OCI-LY1 (cell line): ENCODE measurements at regions not wholly inside any gene's neighbourhood (a gene's known extent, or its start where the extent isn't known, plus 50 kb on each side); places are given as distances from the start of the nearest gene placed in this dataset.

Source experiments
- H2AFZ ChIP-seq: fragments of 200-600 bp; sonication (generic), shearing (Covaris generic); 2 replicates; pipeline ENCODE4 v1.6.0; 2014; ENCODE audit warnings: antibody characterized with exemption, mild to moderate bottlenecking, low read length
- H3F3A ChIP-seq: fragments of 200-600 bp; sonication (generic), shearing (Covaris generic); 2 replicates; pipeline ENCODE4 v1.6.0; 2014; ENCODE audit warnings: mild to moderate bottlenecking, antibody characterized with exemption, low read length, moderate library complexity; ENCODE audit not compliant: insufficient read depth
- H3K27ac ChIP-seq: fragments of 200-600 bp; sonication (generic); 2 replicates; pipeline ENCODE4 v1.5.1; 2014; ENCODE audit warnings: low read length, mixed run types, mild to moderate bottlenecking, low read depth; ENCODE audit not compliant: poor library complexity, severe bottlenecking
- H3K27me3 ChIP-seq: fragments of 200-600 bp; sonication (generic); 2 replicates; pipeline ENCODE4 v1.6.0; 2014; ENCODE audit warnings: antibody characterized with exemption, mild to moderate bottlenecking, low read length, moderate library complexity; ENCODE audit not compliant: insufficient read depth
- H3K36me3 ChIP-seq: fragments of 200-600 bp; sonication (generic); 2 replicates; pipeline ENCODE4 v1.6.1; 2014; ENCODE audit warnings: mild to moderate bottlenecking, antibody characterized with exemption, low read length, moderate library complexity, mixed read lengths; ENCODE audit not compliant: insufficient read depth
- H3K4me1 ChIP-seq: fragments of 200-600 bp; sonication (generic); 2 replicates; pipeline ENCODE4 v1.5.1; 2014; ENCODE audit warnings: mild to moderate bottlenecking, low read length, moderate library complexity; ENCODE audit not compliant: insufficient read depth, severe bottlenecking
- H3K4me2 ChIP-seq: fragments of 200-600 bp; sonication (generic), shearing (Covaris generic); 2 replicates; pipeline ENCODE4 v1.6.1; 2014; ENCODE audit warnings: low read length
- H3K4me3 ChIP-seq: fragments of 200-600 bp; sonication (generic); 2 replicates; pipeline ENCODE4 v1.5.1; 2014; ENCODE audit warnings: low read length, low read depth, mild to moderate bottlenecking, mixed read lengths; ENCODE audit not compliant: poor library complexity, severe bottlenecking
- H3K79me2 ChIP-seq: fragments of 200-600 bp; shearing (Covaris generic); 2 replicates; pipeline ENCODE4 v1.6.1; 2016; ENCODE audit warnings: mixed run types, low read length, mixed read lengths; ENCODE audit not compliant: insufficient read depth
- H3K9ac ChIP-seq: fragments of 200-600 bp; sonication (generic), shearing (Covaris generic); 2 replicates; pipeline ENCODE4 v1.6.1; 2014; ENCODE audit warnings: mild to moderate bottlenecking, low read length, mixed read lengths
- H3K9me2 ChIP-seq: fragments of 200-600 bp; sonication (generic), shearing (Covaris generic); 2 replicates; pipeline ENCODE4 v1.6.1; 2014; ENCODE audit warnings: low read depth, mild to moderate bottlenecking, low read length, mixed read lengths
- H3K9me3 ChIP-seq: fragments of 200-600 bp; shearing (Covaris generic); 2 replicates; pipeline ENCODE4 v1.6.1; 2014; ENCODE audit warnings: low read length, mixed read lengths
- H4K20me1 ChIP-seq: fragments of 200-600 bp; sonication (generic), shearing (Covaris generic); 2 replicates; pipeline ENCODE4 v1.6.0; 2016; ENCODE audit warnings: mild to moderate bottlenecking, low read length; ENCODE audit not compliant: insufficient read depth
- EZH2 ChIP-seq: fragments of 200-600 bp; sonication (generic), shearing (Covaris generic); IDR thresholded peaks from 2 replicates; pipeline ENCODE4 v1.8.0; 2017; ENCODE audit warnings: borderline replicate concordance, mixed run types, mild to moderate bottlenecking, antibody characterized with exemption, low read length, moderate library complexity, mixed read lengths
- TF ChIP-seq, protein P1 (sequence below): fragments of 200-600 bp; sonication (generic), shearing (Covaris generic); IDR thresholded peaks from 2 replicates; pipeline ENCODE4 v1.5.1; 2017; ENCODE audit warnings: mild to moderate bottlenecking, antibody characterized with exemption, low read length, moderate library complexity, mixed read lengths

DNA sequence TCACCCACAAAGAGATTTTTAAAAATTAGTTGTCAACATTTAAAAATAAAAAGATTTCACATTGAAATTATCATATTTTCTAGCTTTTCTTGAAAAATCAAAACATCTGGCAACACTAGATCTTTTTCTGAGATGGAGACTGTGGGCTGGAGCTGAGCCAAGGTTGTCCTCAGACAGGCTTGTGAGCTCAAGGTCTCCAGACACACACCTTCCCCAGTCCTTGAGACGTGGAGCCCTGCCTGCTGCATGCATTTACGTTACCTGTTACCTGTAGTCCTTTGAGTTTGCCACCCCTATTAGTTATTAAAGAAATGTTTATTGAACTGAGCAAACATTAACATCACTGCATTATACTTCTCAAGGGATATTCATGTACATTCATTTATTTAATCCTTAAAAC lies 87.5 kb upstream of the TLE1 start:
- H3K4me3 ChIP-seq = no peak overlapping the region
- no peak overlapping the region for H2AFZ ChIP-seq
- no peaks in the 10 kb centered on the region for H3K79me2 ChIP-seq
- no peak overlapping the region for H3K4me2 ChIP-seq
- no peak overlapping the region for H3K9ac ChIP-seq
- H3K9me2 ChIP-seq = no peaks in the 10 kb centered on the region
- TF ChIP-seq EZH2 = no peak
- TF ChIP-seq, protein P1, sequence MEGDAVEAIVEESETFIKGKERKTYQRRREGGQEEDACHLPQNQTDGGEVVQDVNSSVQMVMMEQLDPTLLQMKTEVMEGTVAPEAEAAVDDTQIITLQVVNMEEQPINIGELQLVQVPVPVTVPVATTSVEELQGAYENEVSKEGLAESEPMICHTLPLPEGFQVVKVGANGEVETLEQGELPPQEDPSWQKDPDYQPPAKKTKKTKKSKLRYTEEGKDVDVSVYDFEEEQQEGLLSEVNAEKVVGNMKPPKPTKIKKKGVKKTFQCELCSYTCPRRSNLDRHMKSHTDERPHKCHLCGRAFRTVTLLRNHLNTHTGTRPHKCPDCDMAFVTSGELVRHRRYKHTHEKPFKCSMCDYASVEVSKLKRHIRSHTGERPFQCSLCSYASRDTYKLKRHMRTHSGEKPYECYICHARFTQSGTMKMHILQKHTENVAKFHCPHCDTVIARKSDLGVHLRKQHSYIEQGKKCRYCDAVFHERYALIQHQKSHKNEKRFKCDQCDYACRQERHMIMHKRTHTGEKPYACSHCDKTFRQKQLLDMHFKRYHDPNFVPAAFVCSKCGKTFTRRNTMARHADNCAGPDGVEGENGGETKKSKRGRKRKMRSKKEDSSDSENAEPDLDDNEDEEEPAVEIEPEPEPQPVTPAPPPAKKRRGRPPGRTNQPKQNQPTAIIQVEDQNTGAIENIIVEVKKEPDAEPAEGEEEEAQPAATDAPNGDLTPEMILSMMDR = no peak
- no peaks in the 10 kb centered on the region for H3K27me3 ChIP-seq
- no peaks in the 10 kb centered on the region for H4K20me1 ChIP-seq
- H3K27ac ChIP-seq = no peak overlapping the region
- H3K36me3 ChIP-seq = no peaks in the 10 kb centered on the region
- H3F3A ChIP-seq = no peaks in the 10 kb centered on the region
- no peaks in the 10 kb centered on the region for H3K9me3 ChIP-seq
- no peaks in the 10 kb centered on the region for H3K4me1 ChIP-seq

DNA sequence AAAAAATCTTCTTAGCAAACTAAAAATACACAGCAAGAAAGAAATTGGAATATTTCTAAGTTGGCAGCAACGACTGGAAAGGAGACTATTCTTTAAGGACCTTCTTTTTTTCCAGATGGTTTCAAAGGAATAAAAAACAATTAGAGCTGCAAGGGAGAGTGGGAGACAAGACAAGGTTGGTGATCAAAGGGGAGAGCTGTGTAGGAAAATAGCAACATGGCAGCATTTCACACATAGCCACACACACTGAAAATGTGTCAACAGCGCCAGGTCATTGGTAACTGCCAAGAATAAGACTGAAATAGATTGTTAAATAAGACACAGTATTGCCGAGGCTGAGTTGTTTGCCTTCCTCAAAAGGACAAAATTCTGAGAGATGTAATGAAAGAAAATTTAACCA lies 88.1 kb upstream of the TLE1 start:
- H3K27ac ChIP-seq = no peak overlapping the region
- no peaks in the 10 kb centered on the region for H3K4me1 ChIP-seq
- H3K4me2 ChIP-seq = no peak overlapping the region
- no peak for TF ChIP-seq EZH2
- TF ChIP-seq, protein P1 = no peak
- H3K9me2 ChIP-seq = no peaks in the 10 kb centered on the region
- H3K36me3 ChIP-seq = no peaks in the 10 kb centered on the region
- H3K9me3 ChIP-seq = no peaks in the 10 kb centered on the region
- no peak overlapping the region for H2AFZ ChIP-seq
- no peak overlapping the region for H3K9ac ChIP-seq
- no peaks in the 10 kb centered on the region for H4K20me1 ChIP-seq
- no peaks in the 10 kb centered on the region for H3F3A ChIP-seq
- H3K79me2 ChIP-seq = no peaks in the 10 kb centered on the region
- H3K27me3 ChIP-seq = no peaks in the 10 kb centered on the region
- H3K4me3 ChIP-seq = no peak overlapping the region

DNA sequence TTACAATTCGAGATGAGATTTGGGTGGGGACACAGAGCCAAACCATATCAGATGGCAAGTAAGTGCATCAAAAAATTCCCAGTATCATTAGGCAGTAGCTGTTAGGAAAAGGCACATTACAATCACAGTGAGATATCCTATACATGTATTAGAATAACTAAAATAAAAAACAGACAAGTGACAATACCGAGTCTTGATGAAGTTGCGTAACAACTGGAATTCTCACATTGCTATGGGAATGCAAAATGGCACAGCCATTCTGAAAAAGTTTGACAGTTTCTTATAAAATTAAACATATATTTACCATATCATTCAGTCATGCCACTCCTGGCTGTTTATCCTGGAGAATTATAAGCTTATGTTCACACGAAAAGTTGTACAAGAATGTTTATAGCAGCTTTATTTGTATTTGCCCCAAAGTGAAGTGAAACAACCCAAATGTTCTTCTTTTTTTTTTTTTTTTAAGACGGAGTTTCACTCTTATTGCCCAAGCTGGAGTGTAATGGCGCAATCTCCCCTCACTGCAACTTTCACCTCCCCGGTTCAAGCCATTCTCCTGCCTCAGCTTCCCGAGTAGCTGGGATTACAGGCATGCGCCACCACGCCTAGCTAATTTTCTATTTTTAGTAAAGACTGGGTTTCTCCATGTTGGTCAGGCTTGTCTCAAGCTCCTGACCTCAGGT lies 93.1 kb upstream of the TLE1 start:
- no peak overlapping the region for H3K27ac ChIP-seq
- no peak overlapping the region for H3K9ac ChIP-seq
- H3K9me3 ChIP-seq = no peaks in the 10 kb centered on the region
- H3F3A ChIP-seq = no peaks in the 10 kb centered on the region
- no peaks in the 10 kb centered on the region for H3K27me3 ChIP-seq
- no peaks in the 10 kb centered on the region for H3K36me3 ChIP-seq
- H3K4me2 ChIP-seq = no peak overlapping the region
- H3K4me3 ChIP-seq = no peak overlapping the region
- no peaks in the 10 kb centered on the region for H4K20me1 ChIP-seq
- H3K79me2 ChIP-seq = no peaks in the 10 kb centered on the region
- H3K4me1 ChIP-seq = no peaks in the 10 kb centered on the region
- H2AFZ ChIP-seq = no peak overlapping the region
- H3K9me2 ChIP-seq = no peaks in the 10 kb centered on the region
- no peak for TF ChIP-seq EZH2
- TF ChIP-seq, protein P1 = no peak
